ENCODE measurements at regions not wholly inside any gene's neighbourhood (a gene's known extent, or its start where the extent isn't known, plus 50 kb on each side); places are given as distances from the start of the nearest gene placed in this dataset.

DNA sequence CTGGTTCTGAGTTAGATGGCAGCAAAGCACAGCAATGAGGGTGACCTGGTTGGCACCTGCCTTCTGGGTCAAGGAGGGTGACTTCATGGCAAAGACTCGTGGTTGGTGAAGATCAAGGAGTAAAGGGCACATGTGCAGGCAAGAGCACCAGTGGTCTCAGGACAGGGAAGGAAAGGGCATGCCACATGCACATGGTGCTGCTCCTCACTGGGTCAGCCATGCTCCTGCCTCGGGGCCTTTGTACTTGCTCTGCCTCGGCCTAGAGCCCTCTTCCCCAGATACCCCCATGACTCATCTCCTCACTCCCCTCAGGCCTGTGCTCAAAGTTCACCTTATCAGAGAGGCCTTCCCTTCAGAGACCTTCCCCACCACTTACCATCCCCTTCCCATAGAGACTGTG lies 106.7 kb upstream of the KDM7A start:
- Histone ChIP-seq H3K27me3 (ENCODE audit: control insufficient read depth, insufficient read depth, low read length) (no peaks in the 10 kb centered on the region), H3K4me1 (ENCODE audit: control insufficient read depth in 2 of 3, insufficient read depth in 2 of 3, low read depth in 1 of 3, low read length in 3 of 3) (no peaks in the 10 kb centered on the region), H3K27ac (ENCODE audit: low read depth in 2 of 2, low read length in 2 of 2) (no peak overlapping the region), H3K9ac (ENCODE audit: low read length in 3 of 3) (no peak overlapping the region), H3K36me3 (ENCODE audit: control insufficient read depth in 2 of 3, insufficient read depth in 3 of 3, low read length in 3 of 3) (no peaks in the 10 kb centered on the region), H3K4me3 (ENCODE audit: low read length in 3 of 3) (no peak overlapping the region), H3K9me3 (ENCODE audit: control insufficient read depth in 2 of 3, insufficient read depth in 1 of 3, low read length in 3 of 3) (peaks cover 0 to 4% (median 0%) of the 10 kb centered on the region in 3 donors)
- DNase-seq: no peak
- intact Hi-C loops (cut with DNase I): no loop called here
- FAIRE-seq: no peak
- TF ChIP-seq, protein P1, sequence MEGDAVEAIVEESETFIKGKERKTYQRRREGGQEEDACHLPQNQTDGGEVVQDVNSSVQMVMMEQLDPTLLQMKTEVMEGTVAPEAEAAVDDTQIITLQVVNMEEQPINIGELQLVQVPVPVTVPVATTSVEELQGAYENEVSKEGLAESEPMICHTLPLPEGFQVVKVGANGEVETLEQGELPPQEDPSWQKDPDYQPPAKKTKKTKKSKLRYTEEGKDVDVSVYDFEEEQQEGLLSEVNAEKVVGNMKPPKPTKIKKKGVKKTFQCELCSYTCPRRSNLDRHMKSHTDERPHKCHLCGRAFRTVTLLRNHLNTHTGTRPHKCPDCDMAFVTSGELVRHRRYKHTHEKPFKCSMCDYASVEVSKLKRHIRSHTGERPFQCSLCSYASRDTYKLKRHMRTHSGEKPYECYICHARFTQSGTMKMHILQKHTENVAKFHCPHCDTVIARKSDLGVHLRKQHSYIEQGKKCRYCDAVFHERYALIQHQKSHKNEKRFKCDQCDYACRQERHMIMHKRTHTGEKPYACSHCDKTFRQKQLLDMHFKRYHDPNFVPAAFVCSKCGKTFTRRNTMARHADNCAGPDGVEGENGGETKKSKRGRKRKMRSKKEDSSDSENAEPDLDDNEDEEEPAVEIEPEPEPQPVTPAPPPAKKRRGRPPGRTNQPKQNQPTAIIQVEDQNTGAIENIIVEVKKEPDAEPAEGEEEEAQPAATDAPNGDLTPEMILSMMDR (IDR thresholded peaks at IDR 0.05; ENCODE audit: borderline replicate concordance, extremely low read depth, insufficient read depth): no peak

DNA sequence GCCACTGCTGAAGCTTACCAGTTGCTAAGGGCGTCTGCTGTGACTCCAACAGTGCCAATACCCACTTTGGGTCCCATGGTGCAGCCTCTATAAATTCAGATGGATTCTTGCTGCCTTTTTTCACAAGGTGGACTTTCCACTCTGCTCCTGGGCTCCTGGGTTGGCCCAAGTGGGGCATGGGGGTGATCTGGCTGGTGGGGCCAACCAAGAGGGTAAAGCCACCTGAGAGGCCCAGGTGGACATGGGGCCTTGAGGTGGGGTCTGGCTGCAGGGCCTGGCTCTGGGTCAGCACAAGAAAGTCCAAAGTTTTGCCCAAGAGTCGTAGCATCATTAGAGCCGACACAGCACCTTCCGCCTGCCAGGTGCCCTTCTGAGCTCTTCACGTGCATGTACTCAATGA lies 105.2 kb upstream of the KDM7A start:
- intact Hi-C loops (cut with DNase I): no loop called here
- H3K4me1 ChIP-seq (ENCODE audit: control insufficient read depth in 2 of 3, insufficient read depth in 2 of 3, low read depth in 1 of 3, low read length in 3 of 3): no peaks in the 10 kb centered on the region
- TF ChIP-seq, protein P1 (IDR thresholded peaks at IDR 0.05; ENCODE audit: borderline replicate concordance, extremely low read depth, insufficient read depth): no peak
- H3K27ac ChIP-seq (ENCODE audit: low read depth in 2 of 2, low read length in 2 of 2): no peak overlapping the region
- H3K36me3 ChIP-seq (ENCODE audit: control insufficient read depth in 2 of 3, insufficient read depth in 3 of 3, low read length in 3 of 3): no peaks in the 10 kb centered on the region
- FAIRE-seq (no peak), DNase-seq (no peak)
- H3K9ac ChIP-seq (ENCODE audit: low read length in 3 of 3): no peak overlapping the region
- H3K27me3 ChIP-seq (ENCODE audit: control insufficient read depth, insufficient read depth, low read length): no peaks in the 10 kb centered on the region
- no peak overlapping the region for H3K4me3 ChIP-seq (ENCODE audit: low read length in 3 of 3)
- H3K9me3 ChIP-seq (ENCODE audit: control insufficient read depth in 2 of 3, insufficient read depth in 1 of 3, low read length in 3 of 3): peaks cover 0 to 4% (median 0%) of the 10 kb centered on the region in 3 donors

DNA sequence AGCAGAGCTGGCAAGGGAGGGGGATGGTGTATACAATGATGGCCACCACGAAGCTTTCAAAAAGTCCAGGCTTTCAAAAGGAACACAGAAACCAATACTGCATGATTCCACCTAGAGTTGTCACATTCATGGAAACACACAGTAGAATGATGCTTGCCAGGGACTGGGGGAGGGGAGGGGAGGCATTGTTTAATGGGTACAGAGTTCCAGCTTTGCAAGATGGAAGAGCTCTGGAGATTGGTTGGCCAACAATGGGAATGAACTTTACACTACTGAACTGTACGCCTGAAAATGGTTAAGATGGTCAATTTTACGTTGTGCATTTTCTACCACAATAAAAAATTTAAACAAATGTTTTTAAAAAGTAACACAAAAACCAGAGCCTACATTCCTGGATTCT lies 104.5 kb upstream of the KDM7A start:
- DNase-seq (no peak), FAIRE-seq (no peak)
- H3K4me3 ChIP-seq (ENCODE audit: low read length in 3 of 3): no peak overlapping the region
- intact Hi-C loops (cut with DNase I): no loop called here
- no peaks in the 10 kb centered on the region for H3K27me3 ChIP-seq (ENCODE audit: control insufficient read depth, insufficient read depth, low read length)
- H3K4me1 ChIP-seq (ENCODE audit: control insufficient read depth in 2 of 3, insufficient read depth in 2 of 3, low read depth in 1 of 3, low read length in 3 of 3): no peaks in the 10 kb centered on the region
- H3K27ac ChIP-seq (ENCODE audit: low read depth in 2 of 2, low read length in 2 of 2): no peak overlapping the region
- no peak overlapping the region for H3K9ac ChIP-seq (ENCODE audit: low read length in 3 of 3)
- H3K9me3 ChIP-seq (ENCODE audit: control insufficient read depth in 2 of 3, insufficient read depth in 1 of 3, low read length in 3 of 3): peaks cover 0 to 4% (median 0%) of the 10 kb centered on the region in 3 donors
- no peaks in the 10 kb centered on the region for H3K36me3 ChIP-seq (ENCODE audit: control insufficient read depth in 2 of 3, insufficient read depth in 3 of 3, low read length in 3 of 3)
- TF ChIP-seq, protein P1 (IDR thresholded peaks at IDR 0.05; ENCODE audit: borderline replicate concordance, extremely low read depth, insufficient read depth): no peak

DNA sequence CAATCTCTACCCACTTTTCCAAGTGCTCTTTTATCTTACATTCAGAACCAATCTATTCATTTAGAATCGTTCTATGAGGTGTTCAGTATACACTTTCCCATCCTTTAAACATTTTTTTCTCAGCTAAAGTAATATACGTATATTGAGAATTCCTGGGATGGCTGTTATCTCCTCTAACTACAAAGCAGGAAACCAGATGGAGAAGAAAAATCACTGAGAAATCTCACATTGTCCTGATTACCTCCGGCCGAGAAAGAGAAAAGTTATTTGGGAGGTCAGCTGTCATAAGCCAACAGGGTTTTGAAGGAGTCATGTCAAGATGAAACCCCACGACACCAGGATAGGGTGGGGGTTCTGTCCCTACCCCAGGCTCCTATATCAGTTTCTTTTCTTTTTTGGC lies 99.2 kb upstream of the KDM7A start:
- Histone ChIP-seq H3K27me3 (ENCODE audit: control insufficient read depth, insufficient read depth, low read length) (no peaks in the 10 kb centered on the region), H3K9ac (ENCODE audit: low read length in 3 of 3) (no peak overlapping the region), H3K27ac (ENCODE audit: low read depth in 2 of 2, low read length in 2 of 2) (no peak overlapping the region), H3K4me1 (ENCODE audit: control insufficient read depth in 2 of 3, insufficient read depth in 2 of 3, low read depth in 1 of 3, low read length in 3 of 3) (no peaks in the 10 kb centered on the region), H3K9me3 (ENCODE audit: control insufficient read depth in 2 of 3, insufficient read depth in 1 of 3, low read length in 3 of 3) (no peaks in the 10 kb centered on the region), H3K4me3 (ENCODE audit: low read length in 3 of 3) (no peak overlapping the region), H3K36me3 (ENCODE audit: control insufficient read depth in 2 of 3, insufficient read depth in 3 of 3, low read length in 3 of 3) (no peaks in the 10 kb centered on the region)
- intact Hi-C loops (cut with DNase I): no loop called here
- DNase-seq (no peak), FAIRE-seq (no peak)
- TF ChIP-seq, protein P1 (IDR thresholded peaks at IDR 0.05; ENCODE audit: borderline replicate concordance, extremely low read depth, insufficient read depth): no peak
